GM23338 (cell line): ENCODE measurements at regions not wholly inside any gene's neighbourhood (a gene's known extent, or its start where the extent isn't known, plus 50 kb on each side); places are given as distances from the start of the nearest gene placed in this dataset.

Source experiments
- ATAC-seq: fragments of 200-7000 bp; cut with Tn5 transposase; 3 replicates; pipeline ENCODE4 v1.9.1; 2020
- DNase-seq: peaks from one replicate; pipeline ENCODE4 v3.0.0-alpha.2; 2015; ENCODE audit warnings: low spot score
- H2AFZ ChIP-seq: fragments of 200-600 bp; sonication (generic); 2 replicates; pipeline ENCODE4 v1.8.0; 2016; ENCODE audit warnings: antibody characterized with exemption, mild to moderate bottlenecking, moderate library complexity
- H3F3A ChIP-seq: fragments of 200-600 bp; sonication (generic); replicated peaks from 2 replicates; pipeline ENCODE4 v1.8.0; 2017; ENCODE audit warnings: antibody characterized with exemption, mixed run types, low read depth
- H3K27ac ChIP-seq: fragments of 200-600 bp; sonication (generic); 2 replicates; pipeline ENCODE4 v1.6.1; 2016; ENCODE audit warnings: low read depth
- H3K27me3 ChIP-seq: fragments of 200-600 bp; sonication (generic); 2 replicates; pipeline ENCODE4 v1.8.0; 2016; ENCODE audit warnings: mild to moderate bottlenecking, mixed run types, moderate library complexity; ENCODE audit not compliant: insufficient read depth
- H3K36me3 ChIP-seq: fragments of 200-600 bp; sonication (generic); 2 replicates; pipeline ENCODE4 v1.8.0; 2016; ENCODE audit warnings: mild to moderate bottlenecking; ENCODE audit not compliant: insufficient read depth
- H3K4me1 ChIP-seq: fragments of 200-600 bp; sonication (generic); 2 replicates; pipeline ENCODE4 v1.8.0; 2016; ENCODE audit warnings: mild to moderate bottlenecking, moderate library complexity; ENCODE audit not compliant: insufficient read depth
- H3K4me2 ChIP-seq: fragments of 200-600 bp; sonication (generic); 2 replicates; pipeline ENCODE4 v1.7.1; 2017; ENCODE audit warnings: mixed run types
- H3K4me3 ChIP-seq: fragments of 200-600 bp; sonication (generic); 2 replicates; pipeline ENCODE4 v1.6.1; 2016; ENCODE audit warnings: mixed run types
- H3K79me2 ChIP-seq: fragments of 200-600 bp; sonication (generic); replicated peaks from 2 replicates; pipeline ENCODE4 v1.8.0; 2017; ENCODE audit warnings: mild to moderate bottlenecking; ENCODE audit not compliant: insufficient read depth
- H3K9me2 ChIP-seq: fragments of 200-600 bp; sonication (generic); 2 replicates; pipeline ENCODE4 v1.8.0; 2017; ENCODE audit not compliant: insufficient read depth
- H4K20me1 ChIP-seq: fragments of 200-600 bp; sonication (generic); replicated peaks from 2 replicates; pipeline ENCODE4 v1.8.0; 2017; ENCODE audit warnings: mild to moderate bottlenecking; ENCODE audit not compliant: insufficient read depth
- H3K27ac Mint-ChIP-seq: 2 replicates; pipeline ENCODE4 v1.8.0; 2020; ENCODE audit warnings: inconsistent platforms, mild to moderate bottlenecking, moderate library complexity, mixed read lengths
- H3K27me3 Mint-ChIP-seq: 3 replicates; pipeline ENCODE4 v1.8.0; 2022; ENCODE audit warnings: low read depth, mild to moderate bottlenecking, moderate library complexity, mixed read lengths, inconsistent platforms; ENCODE audit not compliant: insufficient read depth, poor library complexity
- H3K36me3 Mint-ChIP-seq: 3 replicates; pipeline ENCODE4 v1.8.0; 2021; ENCODE audit warnings: low read depth, mild to moderate bottlenecking, inconsistent platforms, moderate library complexity, mixed read lengths
- H3K4me1 Mint-ChIP-seq: 3 replicates; pipeline ENCODE4 v1.8.0; 2020; ENCODE audit warnings: mild to moderate bottlenecking, inconsistent platforms, mixed read lengths
- H3K4me3 Mint-ChIP-seq: 3 replicates; pipeline ENCODE4 v1.8.0; 2021; ENCODE audit warnings: moderate library complexity, mild to moderate bottlenecking, inconsistent platforms, mixed read lengths
- H3K9me3 Mint-ChIP-seq: 3 replicates; pipeline ENCODE4 v1.8.0; 2020; ENCODE audit warnings: moderate library complexity, mild to moderate bottlenecking, inconsistent platforms, mixed read lengths
- CREB1 ChIP-seq: fragments of 250-450 bp; sonication (Bioruptor Pico); IDR thresholded peaks from 2 replicates; pipeline ENCODE4 v1.5.0; 2020; ENCODE audit warnings: low read depth, mild to moderate bottlenecking, moderate library complexity
- CTCF ChIP-seq, 2 experiments: fragments of 200-600 bp in 1 of 2; sonication (generic) in 1 of 2; conservative IDR thresholded peaks; 2 replicates each; pipeline versions ENCODE4 v1.5.1 to v1.6.1; 2016 to 2017; ENCODE audit warnings: antibody characterized with exemption in 2 of 2, low read depth in 2 of 2, mild to moderate bottlenecking in 2 of 2, moderate library complexity in 1 of 2
- ETS1 ChIP-seq: IDR thresholded peaks from 2 replicates; pipeline ENCODE4 v1.6.1; 2016; ENCODE audit warnings: antibody characterized with exemption
- EZH2 ChIP-seq: fragments of 200-600 bp; sonication (generic); IDR thresholded peaks from one replicate; pipeline ENCODE4 v1.8.0; 2017; ENCODE audit warnings: antibody characterized with exemption, mild to moderate bottlenecking, low read depth; ENCODE audit not compliant: unreplicated experiment
- EZH2phosphoT487 ChIP-seq: fragments of 200-600 bp; sonication (generic); IDR thresholded peaks from one replicate; pipeline ENCODE4 v1.8.1; 2018; ENCODE audit warnings: antibody characterized with exemption; ENCODE audit not compliant: unreplicated experiment
- JUNB ChIP-seq: IDR thresholded peaks from one replicate; pipeline ENCODE4 v1.6.1; 2016; ENCODE audit warnings: antibody characterized with exemption; ENCODE audit not compliant: unreplicated experiment
- NANOG ChIP-seq: IDR thresholded peaks from 2 replicates; pipeline ENCODE4 v1.6.1; 2016; ENCODE audit warnings: antibody characterized with exemption, borderline replicate concordance
- POLR2AphosphoS5 ChIP-seq: IDR thresholded peaks from 2 replicates; pipeline ENCODE4 v1.6.1; 2016; ENCODE audit warnings: antibody characterized with exemption, low read depth
- REST ChIP-seq: IDR thresholded peaks from one replicate; pipeline ENCODE4 v1.6.1; 2018; ENCODE audit warnings: antibody characterized with exemption; ENCODE audit not compliant: unreplicated experiment
- STAT1 ChIP-seq: IDR thresholded peaks from one replicate; pipeline ENCODE4 v1.6.1; 2016; ENCODE audit warnings: antibody characterized with exemption; ENCODE audit not compliant: unreplicated experiment
- ZNF114 ChIP-seq: fragments of 250-450 bp; sonication (Bioruptor Pico); IDR thresholded peaks from 2 replicates; pipeline ENCODE4 v1.5.0; 2020; ENCODE audit warnings: mild to moderate bottlenecking, moderate library complexity
- ZNF331 ChIP-seq: fragments of 250-450 bp; sonication (Bioruptor Pico); IDR thresholded peaks from 2 replicates; pipeline ENCODE4 v1.5.0; 2020; ENCODE audit warnings: low read depth, mild to moderate bottlenecking, moderate library complexity
- ZNF462 ChIP-seq: fragments of 250-450 bp; sonication (Bioruptor Pico); IDR thresholded peaks from 2 replicates; pipeline ENCODE4 v1.5.0; 2020; ENCODE audit warnings: mild to moderate bottlenecking, moderate library complexity

- no peak for TF ChIP-seq ZNF114
- TF ChIP-seq STAT1, result no peak
- TF ChIP-seq EZH2, result no peak
- no peak for TF ChIP-seq JUNB
- no peak for TF ChIP-seq NANOG
These were observed 70.6 kb downstream of the HMHB1 start (continued) for GRCh38 chr5:143882520-143882919.

GRCh38 chr5:143886096-143886495 lies 74.1 kb downstream of the HMHB1 start:
- no peak overlapping the region for H3K4me3 Mint-ChIP-seq
- Histone ChIP-seq H4K20me1 (no peaks in the 10 kb centered on the region), H3K36me3 (no peaks in the 10 kb centered on the region), H2AFZ (no peak overlapping the region), H3K4me2 (no peak overlapping the region), H3K27ac (no peak overlapping the region), H3F3A (no peaks in the 10 kb centered on the region), H3K4me3 (no peak overlapping the region), H3K9me2 (peaks cover 27% of the 10 kb centered on the region), H3K79me2 (no peaks in the 10 kb centered on the region), H3K4me1 (peaks cover 5% of the 10 kb centered on the region), H3K27me3 (no peaks in the 10 kb centered on the region)
- H3K9me3 Mint-ChIP-seq, result no peaks in the 10 kb centered on the region
- TF ChIP-seq REST (no peak), CTCF (conservative IDR thresholded peaks at IDR 0.05; ENCODE audit: low read depth in 2 of 2) (no peak), EZH2phosphoT487 (no peak), POLR2AphosphoS5 (no peak), ETS1 (no peak), NANOG (no peak), CREB1 (CRISPR knock-in tag) (no peak), ZNF331 (no peak), ZNF114 (no peak), EZH2 (no peak), STAT1 (no peak), ZNF462 (no peak), JUNB (no peak)
- H3K36me3 Mint-ChIP-seq, result no peaks in the 10 kb centered on the region
- peaks cover 5% of the 10 kb centered on the region for H3K27me3 Mint-ChIP-seq
- H3K27ac Mint-ChIP-seq, result no peak overlapping the region
- ATAC-seq, result no peak
- H3K4me1 Mint-ChIP-seq, result peaks cover 11% of the 10 kb centered on the region
- no peak for DNase-seq
